GM19043 (cell line): ENCODE measurements at regions not wholly inside any gene's neighbourhood (a gene's known extent, or its start where the extent isn't known, plus 50 kb on each side); places are given as distances from the start of the nearest gene placed in this dataset.

Source experiments
- ATAC-seq: cut with Tn5 transposase; IDR thresholded peaks from one replicate; pipeline ENCODE4 v1.9.1; 2021; ENCODE audit warnings: low read depth; ENCODE audit not compliant: unreplicated experiment

GRCh38 chr18:73966954-73967353 is 180.7 kb downstream of the FBXO15 start:
- no peak for ATAC-seq

- ATAC-seq = no peak
Measured at GRCh38 chr18:73962256-73962655, 185.4 kb downstream of the FBXO15 start.

- ATAC-seq = no peak
Measured at GRCh38 chr18:73961804-73962203, 185.8 kb downstream of the FBXO15 start.

DNA sequence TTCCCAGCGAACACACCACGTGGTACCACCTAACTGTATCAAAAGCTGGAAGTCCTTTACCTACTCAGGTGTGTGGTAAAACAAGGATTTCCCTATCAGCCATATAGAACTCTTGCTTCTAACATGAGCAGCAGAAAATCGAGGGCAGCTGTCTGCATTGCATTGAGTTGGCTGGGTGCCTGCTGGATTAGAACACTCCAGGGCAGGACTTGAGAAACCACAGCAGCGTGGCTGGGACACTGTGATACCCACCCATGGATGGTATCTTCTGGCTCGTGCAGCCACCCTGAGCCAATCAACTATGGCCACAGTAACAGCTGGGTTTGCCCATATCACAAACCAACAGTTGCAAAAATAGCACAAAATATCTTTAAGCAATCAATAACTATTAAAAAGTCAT is 188.3 kb downstream of the FBXO15 start:
- ATAC-seq = no peak

DNA sequence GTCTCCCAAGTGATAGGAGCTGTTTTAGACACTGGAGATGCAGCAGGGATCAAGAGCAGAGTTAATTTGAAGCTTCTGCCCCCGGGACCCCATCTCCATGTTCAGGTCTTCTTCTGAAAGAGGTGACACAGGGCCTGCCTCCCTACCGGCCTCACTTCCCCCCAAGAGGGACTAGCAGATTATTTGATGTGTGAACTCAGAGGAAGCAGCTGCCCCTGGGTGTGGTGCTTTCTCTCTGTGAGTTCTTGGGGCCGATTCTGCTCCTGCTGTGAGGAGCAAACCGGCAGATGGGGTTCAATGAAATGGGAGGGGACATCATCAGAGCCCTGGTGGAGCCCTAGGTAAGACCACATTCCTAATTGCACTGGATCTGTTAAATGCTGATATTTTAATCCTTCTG is 193.4 kb downstream of the FBXO15 start:
- ATAC-seq = no peak

- no peak for ATAC-seq
Measured at GRCh38 chr18:73952296-73952946, 195.2 kb downstream of the FBXO15 start.

GRCh38 chr18:73950116-73950700 is 197.4 kb downstream of the FBXO15 start:
- ATAC-seq = no peak

DNA sequence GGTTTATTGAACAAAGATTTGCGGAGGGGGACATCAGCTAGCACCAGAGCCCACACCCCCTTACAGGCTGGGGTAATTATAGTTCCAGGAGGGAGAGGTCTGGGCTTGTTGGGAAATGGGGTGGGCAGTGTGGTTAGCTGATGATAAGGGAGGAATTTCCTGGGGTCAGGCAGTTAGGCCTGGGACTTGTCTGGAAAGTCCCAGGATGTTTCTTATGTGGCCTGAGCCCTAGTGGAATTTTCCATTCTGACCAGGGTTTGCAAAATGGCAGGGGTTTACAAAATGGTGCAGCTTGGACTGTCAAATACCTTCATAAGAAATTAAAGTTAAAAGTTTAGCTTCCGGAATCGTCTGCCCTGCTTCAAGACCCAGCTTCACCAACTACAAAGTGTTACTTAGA is 199.1 kb downstream of the FBXO15 start:
- no peak for ATAC-seq

DNA sequence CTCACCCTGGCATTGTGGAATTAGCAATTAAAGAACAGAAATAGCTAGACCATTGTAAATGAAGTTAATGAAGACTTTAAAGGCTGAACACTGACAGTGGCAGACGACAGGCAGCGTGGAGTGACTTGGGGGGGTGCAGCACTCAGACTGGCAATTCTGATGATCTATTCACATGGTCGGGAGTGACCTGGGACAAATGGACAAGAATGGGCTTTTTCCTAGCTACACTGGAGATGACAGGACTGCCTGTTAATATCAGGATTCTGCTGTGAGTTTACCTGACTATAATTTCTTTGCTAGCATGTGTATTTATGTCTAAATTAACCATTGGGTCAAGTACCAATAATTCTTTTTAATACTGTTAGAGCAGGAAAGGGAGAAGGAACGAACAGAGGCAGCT is 199.6 kb downstream of the FBXO15 start:
- ATAC-seq = no peak

DNA sequence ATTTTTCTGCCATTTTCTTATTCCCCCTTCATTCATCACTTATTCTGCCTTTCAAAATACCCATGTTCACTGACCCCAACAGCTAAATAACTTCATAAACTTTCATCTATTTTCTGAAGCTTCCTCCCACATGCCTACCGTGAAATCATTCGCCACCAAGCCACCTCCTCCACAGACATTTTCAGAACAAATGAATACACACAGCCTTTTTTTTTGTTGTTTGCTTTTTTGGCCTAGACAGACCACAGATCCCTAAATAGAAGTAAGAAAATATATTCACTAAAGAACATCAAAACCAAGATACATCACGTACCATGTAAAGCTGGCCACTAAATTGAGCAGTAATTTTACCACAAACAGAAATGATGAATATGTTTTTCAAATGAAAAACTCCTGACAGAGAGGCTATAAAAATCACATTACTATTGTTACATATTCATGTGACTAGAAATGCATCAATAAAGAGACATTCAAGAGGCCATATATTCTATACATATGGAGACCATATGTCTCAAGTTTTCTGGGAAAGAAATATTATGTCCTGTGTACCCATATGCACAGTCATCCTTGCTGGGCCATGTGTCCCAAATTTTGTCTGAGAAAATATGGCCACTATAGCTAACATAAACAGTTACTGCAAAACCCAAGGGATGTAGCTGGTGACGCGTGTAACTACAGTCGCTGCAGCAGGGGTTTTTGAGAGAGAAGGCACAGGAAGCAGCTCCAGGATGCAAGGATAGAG is 200.3 kb downstream of the FBXO15 start:
- ATAC-seq = no peak

DNA sequence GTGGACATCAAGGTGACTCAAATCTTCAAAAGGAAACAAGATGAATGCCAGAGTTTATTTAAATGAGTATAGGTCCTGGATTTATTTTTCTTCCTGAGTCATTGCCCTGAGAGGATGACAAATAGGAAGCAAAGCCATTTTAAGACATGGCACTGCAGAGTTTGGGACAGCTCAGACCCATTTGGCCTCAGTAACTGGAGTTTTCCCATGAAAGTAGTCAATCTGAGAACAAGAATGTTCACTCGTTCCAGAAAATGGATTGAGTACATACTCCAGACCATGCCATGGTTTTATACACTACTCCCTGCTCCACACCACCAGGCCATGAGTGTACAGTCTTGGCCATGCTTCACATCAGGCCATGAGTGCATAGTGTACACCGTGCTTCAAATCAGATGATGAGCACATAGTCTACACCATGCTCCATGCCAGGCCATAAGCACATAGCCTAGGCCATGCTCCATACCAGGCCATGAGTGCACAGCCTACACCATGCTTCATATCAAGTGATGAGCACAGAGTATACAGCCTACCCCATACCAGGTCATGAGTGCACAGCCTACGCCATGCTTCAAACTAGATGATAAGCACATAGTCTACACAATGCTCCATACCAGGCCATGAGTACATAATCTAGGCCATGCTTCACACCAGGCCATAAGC is 202.4 kb downstream of the FBXO15 start:
- ATAC-seq = no peak

GRCh38 chr18:73944715-73945114 is 202.9 kb downstream of the FBXO15 start:
- ATAC-seq = no peak

GRCh38 chr18:73943763-73944162 is 203.9 kb downstream of the FBXO15 start:
- ATAC-seq = no peak

DNA sequence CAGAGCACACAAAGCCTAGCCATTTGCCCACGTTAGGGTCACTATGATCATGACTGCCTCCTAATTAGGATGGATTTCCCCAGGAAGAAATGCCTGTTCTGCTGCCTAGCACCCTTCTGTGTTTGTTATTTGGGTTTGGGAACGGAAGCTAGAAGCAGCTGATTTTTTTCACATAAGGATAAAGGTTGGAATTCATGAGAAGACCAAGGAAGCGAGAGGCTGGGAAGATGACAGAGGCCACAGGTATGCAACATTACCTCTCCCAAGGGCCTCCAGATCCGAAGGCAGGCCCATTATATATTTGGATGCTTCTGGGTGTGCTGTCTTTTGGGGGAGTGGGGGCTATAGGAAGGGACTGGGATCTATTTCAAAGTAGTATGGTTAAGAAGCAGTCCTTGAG is 204.7 kb downstream of the FBXO15 start:
- no peak for ATAC-seq

GRCh38 chr18:73942081-73942625 is 205.5 kb downstream of the FBXO15 start:
- ATAC-seq = no peak

DNA sequence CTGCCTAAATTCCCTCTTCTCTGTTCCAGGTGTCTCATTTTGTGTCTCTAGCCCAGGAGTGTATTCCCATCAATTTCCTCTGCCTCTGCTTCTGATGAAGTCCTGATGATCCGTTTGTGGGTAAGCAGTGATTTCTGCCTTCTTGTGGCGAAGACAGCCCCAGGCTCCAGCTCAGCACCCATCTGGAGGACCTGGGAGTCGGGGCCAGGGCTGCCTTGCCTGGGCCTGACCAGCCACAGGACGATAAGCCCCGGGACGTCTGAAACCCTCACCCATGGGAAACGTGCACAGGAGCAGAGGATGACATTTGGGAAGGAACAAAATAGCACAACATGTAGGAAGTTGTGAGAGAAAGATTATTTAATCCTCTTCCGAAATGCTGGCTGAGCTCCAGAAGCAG is 206.9 kb downstream of the FBXO15 start:
- ATAC-seq = no peak

GRCh38 chr18:73939391-73939790 is 208.2 kb downstream of the FBXO15 start:
- ATAC-seq = no peak

- ATAC-seq = no peak
Measured at GRCh38 chr18:73933685-73934084, 213.9 kb downstream of the FBXO15 start.

- ATAC-seq = no peak
Measured at GRCh38 chr18:73932976-73933375, 214.7 kb downstream of the FBXO15 start.

GRCh38 chr18:73927496-73927895 is 220.1 kb downstream of the FBXO15 start:
- no peak for ATAC-seq

DNA sequence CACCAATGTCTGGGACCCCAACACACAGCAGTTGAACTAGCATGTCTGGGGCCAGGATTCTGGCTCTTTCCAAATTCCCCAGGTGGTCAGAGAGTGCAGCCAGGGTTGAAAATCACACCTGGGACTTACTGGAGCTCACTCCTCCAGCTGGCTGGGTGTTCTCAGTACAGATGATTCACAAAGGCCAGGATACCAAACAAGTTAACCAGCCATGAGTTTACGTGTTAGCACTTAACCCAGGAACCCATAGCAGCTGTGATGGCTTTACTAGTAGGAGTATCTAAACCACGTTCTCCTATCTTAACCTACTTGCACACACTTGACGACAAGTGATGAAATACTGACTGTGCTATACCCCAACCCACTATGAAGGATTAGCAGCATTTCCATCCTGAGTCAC is 222.8 kb downstream of the FBXO15 start:
- ATAC-seq = no peak
